HCT116 (cell line): ENCODE measurements at regions not wholly inside any gene's neighbourhood (a gene's known extent, or its start where the extent isn't known, plus 50 kb on each side); places are given as distances from the start of the nearest gene placed in this dataset.

Source experiments
- ATAC-seq: fragments of 200-7000 bp; cut with Tn5 transposase; 2 replicates; pipeline ENCODE4 v1.9.1; 2020; ENCODE audit warnings: mild to moderate bottlenecking, moderate library complexity
- BruUV-seq: library from RNA; stranded (reverse); fragments of 400-500 nt; replicated peaks from 2 replicates; lab custom pipeline; 2021; lab: Mats Ljungman, UMichigan
- CTCF ChIA-PET: fragments of 300-600 bp; sonication (Branson Sonifier 250); formaldehyde crosslinking; loops from one replicate; lab custom pipeline; 2021; ENCODE audit warnings: antibody characterized with exemption; lab: Charles Lee
- POLR2A ChIA-PET: fragments of 300-600, 350-600 bp; sonication (Branson Sonifier 250); formaldehyde crosslinking; loops from one replicate; lab custom pipeline; 2021; ENCODE audit warnings: antibody characterized with exemption; lab: Charles Lee
- RAD21 ChIA-PET, 2 experiments: fragments of 300-600 bp; sonication (Branson Sonifier 250); formaldehyde crosslinking; loops; one replicate each; lab custom pipeline; 2023; ENCODE audit warnings: low total read pairs in 2 of 2; ENCODE audit not compliant: uncharacterized antibody in 2 of 2, unreplicated experiment in 2 of 2, low non-redundant PET in 1 of 2; lab: Charles Lee
- DNase-seq: peaks from one replicate; pipeline ENCODE4 v3.0.0-alpha.2; 2010; ENCODE audit warnings: low read depth, low spot score
- H2AFZ ChIP-seq: fragments of 200-600 bp; shearing (Covaris generic), sonication (generic); 2 replicates; pipeline ENCODE4 v1.6.1; 2017; ENCODE audit warnings: low read depth, mixed run types, mixed read lengths, antibody characterized with exemption, low read length; ENCODE audit not compliant: poor library complexity, severe bottlenecking
- H3K27ac ChIP-seq: 2 replicates; pipeline ENCODE4 v1.5.1; 2012; ENCODE audit warnings: low read depth, low read length
- H3K27me3 ChIP-seq: fragments of 200-600 bp; sonication (generic); 2 replicates; pipeline ENCODE4 v1.6.1; 2016; ENCODE audit warnings: mixed run types, low read length, mixed read lengths; ENCODE audit not compliant: insufficient read depth
- H3K36me3 ChIP-seq, 2 experiments: fragments of 200-500 bp in 1 of 2; fragments of 200-600 bp in 1 of 2; sonication (Bioruptor generic) in 1 of 2; sonication (generic) in 1 of 2; 2 replicates each; pipeline versions ENCODE4 v1.5.1 to v1.6.1; 2014 to 2016; ENCODE audit warnings: low read length in 2 of 2, inconsistent platforms in 1 of 2, mixed read lengths in 1 of 2, mixed run types in 1 of 2; ENCODE audit not compliant: insufficient read depth in 2 of 2, control insufficient read depth in 1 of 2
- H3K4me1 ChIP-seq, 2 experiments: fragments of 200-600 bp in 1 of 2; sonication (generic) in 1 of 2; 2 replicates each; pipeline versions ENCODE4 v1.5.1 to v1.6.1; 2012 to 2017; ENCODE audit warnings: low read length in 2 of 2, inconsistent platforms in 1 of 2, mild to moderate bottlenecking in 1 of 2, mixed read lengths in 1 of 2, mixed run types in 1 of 2, moderate library complexity in 1 of 2; ENCODE audit not compliant: insufficient read depth in 2 of 2, control insufficient read depth in 1 of 2
- H3K4me2 ChIP-seq: fragments of 200-600 bp; sonication (generic); 2 replicates; pipeline ENCODE4 v1.6.1; 2017; ENCODE audit warnings: mixed run types, low read length, mixed read lengths
- H3K4me3 ChIP-seq, 2 experiments: fragments of 200-600 bp in 1 of 2; sonication (generic) in 1 of 2; replicated peaks in 1 of 2; 2 replicates each; pipeline ENCODE4 v1.5.1; 2011 to 2016; ENCODE audit warnings: low read length in 2 of 2, control low read depth in 1 of 2, low read depth in 1 of 2, mild to moderate bottlenecking in 1 of 2, mixed read lengths in 1 of 2, mixed run types in 1 of 2
- H3K79me2 ChIP-seq: fragments of 200-600 bp; sonication (generic); 2 replicates; pipeline ENCODE4 v1.6.1; 2017; ENCODE audit warnings: mild to moderate bottlenecking, mixed run types, low read length, moderate library complexity, mixed read lengths; ENCODE audit not compliant: insufficient read depth
- H3K9ac ChIP-seq: fragments of 200-600 bp; sonication (generic); 2 replicates; pipeline ENCODE4 v1.6.1; 2016; ENCODE audit warnings: low read length, mixed read lengths
- H3K9me2 ChIP-seq: fragments of 200-600 bp; sonication (generic), shearing (Covaris generic); 2 replicates; pipeline ENCODE4 v1.6.1; 2017; ENCODE audit warnings: mixed run types, mild to moderate bottlenecking, moderate library complexity; ENCODE audit not compliant: insufficient read depth
- H3K9me3 ChIP-seq, 2 experiments: fragments of 200-500 bp in 1 of 2; fragments of 200-600 bp in 1 of 2; sonication (Bioruptor generic) in 1 of 2; sonication (generic) in 1 of 2; 2 replicates each; pipeline ENCODE4 v1.6.1; 2014 to 2017; ENCODE audit warnings: low read length in 2 of 2, mixed read lengths in 2 of 2, inconsistent platforms in 1 of 2, low read depth in 1 of 2, mild to moderate bottlenecking in 1 of 2, mixed run types in 1 of 2, moderate library complexity in 1 of 2; ENCODE audit not compliant: control insufficient read depth in 1 of 2, insufficient read depth in 1 of 2
- H4K20me1 ChIP-seq: fragments of 200-600 bp; sonication (generic), shearing (Covaris generic); 2 replicates; pipeline ENCODE4 v1.6.1; 2017; ENCODE audit warnings: mixed run types, mild to moderate bottlenecking, moderate library complexity; ENCODE audit not compliant: insufficient read depth
- CTCF ChIP-seq, 3 experiments: fragments of 200-600 bp in 1 of 3; sonication (generic) in 1 of 3; IDR thresholded peaks in 2 of 3; conservative IDR thresholded peaks in 1 of 3; 2 replicates each; pipeline ENCODE4 v1.5.1; 2012 to 2017; ENCODE audit warnings: low read depth in 2 of 3, low read length in 2 of 3, antibody characterized with exemption in 1 of 3, borderline replicate concordance in 1 of 3, control low read depth in 1 of 3, mild to moderate bottlenecking in 1 of 3, mixed read lengths in 1 of 3, mixed run types in 1 of 3, moderate library complexity in 1 of 3; ENCODE audit not compliant: insufficient read depth in 1 of 3
- ELF1 ChIP-seq: IDR thresholded peaks from 2 replicates; pipeline ENCODE4 v1.6.1; 2012; ENCODE audit warnings: low read depth, borderline replicate concordance
- EZH2 ChIP-seq: fragments of 200-600 bp; sonication (generic); IDR thresholded peaks from 2 replicates; pipeline ENCODE4 v1.6.1; 2017; ENCODE audit warnings: antibody characterized with exemption, mixed run types
- FOSL1 ChIP-seq: IDR thresholded peaks from 2 replicates; pipeline ENCODE4 v1.6.1; 2012; ENCODE audit warnings: low read depth
- POLR2A ChIP-seq: IDR thresholded peaks from 2 replicates; pipeline ENCODE4 v1.7.0; 2011; ENCODE audit warnings: borderline replicate concordance; ENCODE audit not compliant: insufficient read depth, insufficient read length; ENCODE audit errors: extremely low read depth
- POLR2AphosphoS5 ChIP-seq: IDR thresholded peaks from 2 replicates; pipeline ENCODE4 v1.6.1; 2011; ENCODE audit warnings: mild to moderate bottlenecking, low read depth, low read length, moderate library complexity
- RAD21 ChIP-seq: IDR thresholded peaks from 2 replicates; pipeline ENCODE4 v1.6.1; 2012; ENCODE audit warnings: low read depth, mild to moderate bottlenecking
- SIN3A ChIP-seq: IDR thresholded peaks from 2 replicates; pipeline ENCODE4 v1.6.1; 2012; ENCODE audit warnings: low read depth
- YY1 ChIP-seq: IDR thresholded peaks from 2 replicates; pipeline ENCODE4 v1.6.1; 2011; ENCODE audit warnings: low read length, low read depth, moderate library complexity, mild to moderate bottlenecking; ENCODE audit not compliant: insufficient replicate concordance; ENCODE audit errors: extremely low read depth
- ZFX ChIP-seq: fragments of 450-650 bp; IDR thresholded peaks from 2 replicates; pipeline ENCODE4 v1.6.1; 2017
- intact Hi-C: fragments of 100-400 bp; cut with micrococcal nuclease; formaldehyde crosslinking; loops from 2 replicates; pipeline ENCODE4 v1.10.0; 2022
- TF ChIP-seq, protein P1 (sequence below): IDR thresholded peaks from 2 replicates; pipeline ENCODE4 v1.6.1; 2012

DNA sequence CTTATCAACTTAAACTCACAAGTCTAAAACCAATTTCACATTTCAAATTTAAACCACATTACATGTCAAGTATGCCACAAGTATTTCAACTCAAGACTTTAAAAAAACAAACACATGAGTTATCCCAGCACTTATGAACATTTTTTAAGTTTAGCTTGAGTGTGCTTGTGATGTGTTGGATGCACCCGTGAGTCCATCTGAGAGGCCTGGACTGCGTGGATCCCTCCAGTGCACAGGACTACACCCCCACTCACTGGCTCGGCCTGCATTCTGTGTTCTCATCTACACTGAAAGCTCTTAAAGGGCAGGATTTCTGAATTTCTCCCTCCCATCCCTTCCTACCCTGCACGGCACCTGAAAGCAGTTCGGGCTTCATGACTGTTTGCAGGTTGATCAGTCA, 128.8 kb upstream of the CD93 start:
- no peak overlapping the region for H2AFZ ChIP-seq
- no peaks in the 10 kb centered on the region for H3K36me3 ChIP-seq
- no peak overlapping the region for H3K4me3 ChIP-seq
- intact Hi-C loops: no loop called here
- no TSS peak for BruUV-seq
- ChIA-PET CTCF (no interaction called here), RAD21 (no interaction called here), POLR2A (no interaction called here)
- no peak for ATAC-seq
- DNase-seq: no peak
- H3K4me2 ChIP-seq: no peak overlapping the region
- H4K20me1 ChIP-seq: no peaks in the 10 kb centered on the region
- H3K9ac ChIP-seq: no peak overlapping the region
- H3K9me3 ChIP-seq: no peaks in the 10 kb centered on the region
- no peaks in the 10 kb centered on the region for H3K9me2 ChIP-seq
- no peaks in the 10 kb centered on the region for H3K79me2 ChIP-seq
- no peaks in the 10 kb centered on the region for H3K4me1 ChIP-seq
- H3K27me3 ChIP-seq: peaks cover 8% of the 10 kb centered on the region
- H3K27ac ChIP-seq: no peak overlapping the region
- TF ChIP-seq EZH2 (no peak), SIN3A (no peak), POLR2AphosphoS5 (no peak), ELF1 (no peak)

GRCh38 chr20:23212464-23212995, 126.4 kb upstream of the CD93 start:
- no peaks in the 10 kb centered on the region for H3K9me3 ChIP-seq
- peaks cover 16% of the 10 kb centered on the region for H3K27me3 ChIP-seq
- CTCF ChIA-PET: no interaction called here
- H4K20me1 ChIP-seq: no peaks in the 10 kb centered on the region
- no peaks in the 10 kb centered on the region for H3K4me1 ChIP-seq
- no peak overlapping the region for H3K4me3 ChIP-seq
- no peak overlapping the region for H3K27ac ChIP-seq
- no TSS peak for BruUV-seq
- H3K9me2 ChIP-seq: no peaks in the 10 kb centered on the region
- no peak overlapping the region for H3K9ac ChIP-seq
- RAD21 ChIA-PET: no interaction called here
- no peak overlapping the region for H3K4me2 ChIP-seq
- intact Hi-C loops: no loop called here
- H2AFZ ChIP-seq: no peak overlapping the region
- no peaks in the 10 kb centered on the region for H3K36me3 ChIP-seq
- TF ChIP-seq SIN3A (no peak), YY1 (no peak), POLR2AphosphoS5 (no peak), ZFX (no peak), POLR2A (no peak), EZH2 (no peak), FOSL1 (no peak), ELF1 (no peak), RAD21 (no peak), CTCF (IDR thresholded peaks at IDR 0.05 in 2 of 3, conservative IDR thresholded peaks at IDR 0.05 in 1 of 3; ENCODE audit: borderline replicate concordance in 1 of 3, insufficient read depth in 1 of 3, low read depth in 2 of 3, low read length in 2 of 3) (no peak)
- TF ChIP-seq, protein P1, sequence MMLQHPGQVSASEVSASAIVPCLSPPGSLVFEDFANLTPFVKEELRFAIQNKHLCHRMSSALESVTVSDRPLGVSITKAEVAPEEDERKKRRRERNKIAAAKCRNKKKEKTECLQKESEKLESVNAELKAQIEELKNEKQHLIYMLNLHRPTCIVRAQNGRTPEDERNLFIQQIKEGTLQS: no peak
- DNase-seq (no peak), ATAC-seq (no peak)
- POLR2A ChIA-PET: no interaction called here
- H3K79me2 ChIP-seq: no peaks in the 10 kb centered on the region
